Ishikawa (cell line): ENCODE measurements at regions not wholly inside any gene's neighbourhood (a gene's known extent, or its start where the extent isn't known, plus 50 kb on each side); places are given as distances from the start of the nearest gene placed in this dataset.

Experiments used
- CEBPB ChIP-seq: IDR thresholded peaks from 2 replicates; pipeline ENCODE4 v1.6.1; 2012
- CREB1 ChIP-seq: IDR thresholded peaks from 2 replicates; pipeline ENCODE4 v1.6.1; 2012; ENCODE audit warnings: low read depth
- EGR1 ChIP-seq: IDR thresholded peaks from 2 replicates; pipeline ENCODE4 v1.6.1; 2012
- EP300 ChIP-seq: IDR thresholded peaks from 2 replicates; pipeline ENCODE4 v1.6.1; 2012; ENCODE audit warnings: borderline replicate concordance
- FOXM1 ChIP-seq: IDR thresholded peaks from 2 replicates; pipeline ENCODE4 v1.6.1; 2012; ENCODE audit warnings: low read depth, borderline replicate concordance
- MAX ChIP-seq: IDR thresholded peaks from 2 replicates; pipeline ENCODE4 v1.6.1; 2012
- NFIC ChIP-seq: IDR thresholded peaks from 2 replicates; pipeline ENCODE4 v1.6.1; 2012
- RAD21 ChIP-seq: IDR thresholded peaks from 2 replicates; pipeline ENCODE4 v1.6.1; 2012; ENCODE audit warnings: low read depth
- REST ChIP-seq: IDR thresholded peaks from 2 replicates; pipeline ENCODE4 v1.6.1; 2012; ENCODE audit warnings: low read depth, mild to moderate bottlenecking
- TAF1 ChIP-seq: IDR thresholded peaks from 2 replicates; pipeline ENCODE4 v1.6.1; 2012; ENCODE audit warnings: low read depth, mild to moderate bottlenecking
- TCF12 ChIP-seq: IDR thresholded peaks from 2 replicates; pipeline ENCODE4 v1.6.1; 2012; ENCODE audit warnings: low read depth
- TEAD4 ChIP-seq: IDR thresholded peaks from 2 replicates; pipeline ENCODE4 v1.6.1; 2012
- USF1 ChIP-seq: IDR thresholded peaks from 2 replicates; pipeline ENCODE4 v1.6.1; 2012
- YY1 ChIP-seq: IDR thresholded peaks from 2 replicates; pipeline ENCODE4 v1.6.1; 2012; ENCODE audit warnings: low read depth
- ZBTB7A ChIP-seq: IDR thresholded peaks from 2 replicates; pipeline ENCODE4 v1.6.1; 2012; ENCODE audit warnings: low read depth

GRCh38 chr18:78627551-78628346, 351.9 kb upstream of the SALL3 start:
- TF ChIP-seq CREB1 = no peak
- no peak for TF ChIP-seq TAF1
- TF ChIP-seq FOXM1 = no peak
- TF ChIP-seq NFIC = no peak
- no peak for TF ChIP-seq ZBTB7A
- no peak for TF ChIP-seq YY1
- no peak for TF ChIP-seq EGR1
- TF ChIP-seq EP300 = no peak
- TF ChIP-seq TEAD4 = no peak
- TF ChIP-seq MAX = no peak
- no peak for TF ChIP-seq TCF12

GRCh38 chr18:78629426-78629825, 350.2 kb upstream of the SALL3 start:
- TF ChIP-seq EGR1 (no peak), NFIC (no peak), FOXM1 (no peak), EP300 (no peak), MAX (no peak), REST (no peak), TAF1 (no peak), ZBTB7A (no peak), CEBPB (no peak), YY1 (no peak), USF1 (no peak)

GRCh38 chr18:78630356-78630755, 349.3 kb upstream of the SALL3 start:
- TF ChIP-seq CEBPB (no peak), REST (no peak), EP300 (no peak), CREB1 (no peak), TAF1 (no peak), TEAD4 (no peak), EGR1 (no peak), FOXM1 (no peak), ZBTB7A (no peak), YY1 (no peak), MAX (no peak), USF1 (no peak)

- TF ChIP-seq CREB1 = no peak
- no peak for TF ChIP-seq TAF1
These were observed 348.6 kb upstream of the SALL3 start for GRCh38 chr18:78630981-78631510.

GRCh38 chr18:78632111-78632541, 347.5 kb upstream of the SALL3 start:
- TF ChIP-seq CREB1 (no peak), CEBPB (no peak), MAX (no peak), RAD21 (no peak), FOXM1 (no peak), TAF1 (no peak), NFIC (no peak), EGR1 (no peak), TCF12 (no peak), EP300 (no peak), USF1 (no peak)
